ENCODE measurements at regions not wholly inside any gene's neighbourhood (a gene's known extent, or its start where the extent isn't known, plus 50 kb on each side); places are given as distances from the start of the nearest gene placed in this dataset.

- no peak for DNase-seq
- no peaks in the 10 kb centered on the region for H3K4me1 Mint-ChIP-seq
- H3K4me3 Mint-ChIP-seq, result no peak overlapping the region
- no peaks in the 10 kb centered on the region for H3K36me3 Mint-ChIP-seq (ENCODE audit: low read depth)
- peaks cover 6% of the 10 kb centered on the region for H3K27me3 Mint-ChIP-seq
- intact Hi-C loops (cut with micrococcal nuclease), result no loop called here
- no peak overlapping the region for H3K27ac Mint-ChIP-seq
- H3K9me3 Mint-ChIP-seq, result no peaks in the 10 kb centered on the region
These were observed 109.6 kb upstream of the TMCO5A start for GRCh38 chr15:37824717-37825382.

DNA sequence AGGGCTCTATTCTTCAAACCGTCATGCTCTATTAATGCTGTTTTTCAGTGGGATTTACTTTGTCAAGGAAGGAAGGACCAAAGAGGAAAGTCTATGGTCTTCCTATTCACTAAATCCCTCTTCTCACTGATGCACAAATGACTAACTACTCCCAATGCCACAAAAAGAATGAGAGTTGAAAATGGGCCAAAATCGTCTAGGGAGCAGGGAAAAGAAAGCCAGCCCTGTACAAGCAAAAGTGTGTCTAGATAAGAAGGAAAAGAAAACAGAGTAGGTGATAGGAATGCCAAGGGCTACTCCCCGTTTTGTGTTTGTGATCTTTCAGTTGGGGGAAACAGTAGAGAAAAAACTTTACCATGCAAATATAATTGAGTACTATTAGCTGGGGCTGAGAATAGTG lies 97.2 kb upstream of the TMCO5A start:
- Mint-ChIP-seq H3K9me3 (peaks cover 4% of the 10 kb centered on the region), H3K27me3 (peaks cover 2% of the 10 kb centered on the region), H3K27ac (no peak overlapping the region), H3K4me3 (no peak overlapping the region), H3K36me3 (ENCODE audit: low read depth) (no peaks in the 10 kb centered on the region), H3K4me1 (no peaks in the 10 kb centered on the region)
- intact Hi-C loops (cut with micrococcal nuclease), result no loop called here
- no peak for DNase-seq

DNA sequence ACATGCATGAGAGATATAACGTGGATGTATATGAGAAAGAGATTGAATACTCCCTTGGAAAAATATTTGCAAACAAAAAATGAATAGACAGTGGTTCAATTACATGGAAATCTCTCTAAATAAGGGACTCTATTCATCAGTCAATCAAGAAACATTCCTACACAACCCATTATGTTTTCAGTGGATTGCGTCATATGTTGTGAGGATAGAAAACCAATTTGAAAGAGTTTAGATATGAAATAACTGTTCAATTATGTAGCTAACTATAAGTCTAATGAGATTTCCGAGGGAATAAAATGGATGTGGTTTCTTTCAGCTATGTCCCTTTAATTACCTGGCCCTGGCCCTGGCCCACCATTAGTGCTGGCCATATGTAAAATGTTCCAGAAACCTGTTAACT lies 86.7 kb upstream of the TMCO5A start:
- Mint-ChIP-seq H3K4me1 (no peaks in the 10 kb centered on the region), H3K27ac (no peak overlapping the region), H3K36me3 (ENCODE audit: low read depth) (no peaks in the 10 kb centered on the region), H3K27me3 (no peaks in the 10 kb centered on the region), H3K4me3 (no peak overlapping the region), H3K9me3 (peaks cover 4% of the 10 kb centered on the region)
- intact Hi-C loops (cut with micrococcal nuclease), result no loop called here
- DNase-seq, result no peak

DNA sequence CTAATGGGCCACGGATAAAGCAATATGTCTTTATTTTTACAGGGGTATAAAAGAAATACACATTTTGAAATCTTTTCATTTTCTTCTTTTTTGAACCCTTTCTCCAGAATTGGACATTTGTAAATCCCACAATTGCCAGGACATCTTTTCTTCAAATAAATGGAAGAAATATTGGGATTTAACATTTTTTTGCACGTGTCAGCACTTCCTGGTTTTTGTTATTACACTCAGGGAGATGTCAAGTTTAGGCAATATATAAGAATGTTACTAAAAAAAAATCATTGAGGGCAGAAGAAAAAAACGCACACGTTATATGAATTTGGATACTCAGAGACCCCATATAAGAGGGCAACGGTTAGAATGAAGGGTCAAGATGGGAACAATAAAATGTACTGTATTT lies 78.3 kb upstream of the TMCO5A start:
- no peaks in the 10 kb centered on the region for H3K9me3 Mint-ChIP-seq
- intact Hi-C loops (cut with micrococcal nuclease), result no loop called here
- no peaks in the 10 kb centered on the region for H3K27me3 Mint-ChIP-seq
- H3K4me3 Mint-ChIP-seq, result no peak overlapping the region
- no peak overlapping the region for H3K27ac Mint-ChIP-seq
- H3K4me1 Mint-ChIP-seq, result no peaks in the 10 kb centered on the region
- no peak for DNase-seq
- no peaks in the 10 kb centered on the region for H3K36me3 Mint-ChIP-seq (ENCODE audit: low read depth)

DNA sequence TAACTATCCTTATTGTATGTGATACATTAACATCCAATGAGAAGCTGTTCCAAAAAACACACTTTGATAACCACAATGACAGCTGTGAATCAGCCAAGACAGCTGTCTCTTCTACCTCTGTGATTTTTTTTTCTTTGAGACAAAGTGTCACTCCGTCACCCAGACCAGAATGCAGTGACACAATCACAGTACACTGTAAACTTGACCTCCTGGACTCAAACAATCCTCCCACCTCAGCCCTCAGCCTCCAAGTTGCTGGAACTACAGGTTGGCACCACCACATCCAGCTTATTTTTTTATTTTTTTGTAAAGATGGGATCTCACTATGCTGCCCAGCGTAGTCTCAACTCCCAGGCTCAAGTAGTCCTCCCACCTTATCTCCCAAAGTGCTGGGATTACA lies 73.5 kb upstream of the TMCO5A start:
- H3K36me3 Mint-ChIP-seq (ENCODE audit: low read depth), result no peaks in the 10 kb centered on the region
- H3K4me3 Mint-ChIP-seq, result no peak overlapping the region
- no peak overlapping the region for H3K27ac Mint-ChIP-seq
- intact Hi-C loops (cut with micrococcal nuclease), result no loop called here
- H3K27me3 Mint-ChIP-seq, result no peaks in the 10 kb centered on the region
- DNase-seq, result no peak
- H3K9me3 Mint-ChIP-seq, result peaks cover 11% of the 10 kb centered on the region
- H3K4me1 Mint-ChIP-seq, result no peaks in the 10 kb centered on the region

DNA sequence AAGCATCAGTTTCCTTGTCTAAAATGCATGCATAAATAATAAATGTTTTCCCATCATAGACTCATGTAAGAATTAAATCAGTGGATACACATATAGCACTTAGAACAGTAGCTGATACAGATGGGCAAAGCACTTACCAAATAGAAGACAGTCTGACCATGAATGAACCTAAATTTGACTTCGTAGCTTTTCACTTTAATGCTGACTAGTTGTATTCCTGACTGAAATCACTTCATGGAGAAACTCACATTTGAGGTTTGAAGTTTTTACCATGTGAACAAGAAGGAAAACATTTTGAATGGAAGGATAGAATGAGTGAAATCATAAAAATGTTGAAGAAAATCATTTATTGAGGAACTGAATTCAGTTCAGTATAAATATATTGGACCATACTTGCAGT lies 68.8 kb upstream of the TMCO5A start:
- no peaks in the 10 kb centered on the region for H3K4me1 Mint-ChIP-seq
- no peak overlapping the region for H3K27ac Mint-ChIP-seq
- H3K27me3 Mint-ChIP-seq, result no peaks in the 10 kb centered on the region
- no peak overlapping the region for H3K4me3 Mint-ChIP-seq
- peaks cover 11% of the 10 kb centered on the region for H3K9me3 Mint-ChIP-seq
- intact Hi-C loops (cut with micrococcal nuclease), result no loop called here
- no peak for DNase-seq
- no peaks in the 10 kb centered on the region for H3K36me3 Mint-ChIP-seq (ENCODE audit: low read depth)

GRCh38 chr15:37870711-37871110 lies 63.7 kb upstream of the TMCO5A start:
- Mint-ChIP-seq H3K9me3 (no peaks in the 10 kb centered on the region), H3K27me3 (no peaks in the 10 kb centered on the region), H3K36me3 (ENCODE audit: low read depth) (no peaks in the 10 kb centered on the region), H3K27ac (no peak overlapping the region), H3K4me3 (no peak overlapping the region), H3K4me1 (no peaks in the 10 kb centered on the region)
- intact Hi-C loops (cut with micrococcal nuclease), result no loop called here
- no peak for DNase-seq

- Mint-ChIP-seq H3K27me3 (no peaks in the 10 kb centered on the region), H3K4me1 (no peaks in the 10 kb centered on the region), H3K27ac (no peak overlapping the region), H3K4me3 (no peak overlapping the region), H3K36me3 (ENCODE audit: low read depth) (no peaks in the 10 kb centered on the region), H3K9me3 (no peaks in the 10 kb centered on the region)
- DNase-seq, result no peak
- intact Hi-C loops (cut with micrococcal nuclease), result no loop called here
These were observed 61.8 kb upstream of the TMCO5A start for GRCh38 chr15:37872661-37873060.

GRCh38 chr15:37873336-37873735 lies 61.1 kb upstream of the TMCO5A start:
- no peaks in the 10 kb centered on the region for H3K9me3 Mint-ChIP-seq
- H3K27ac Mint-ChIP-seq, result no peak overlapping the region
- H3K36me3 Mint-ChIP-seq (ENCODE audit: low read depth), result no peaks in the 10 kb centered on the region
- H3K27me3 Mint-ChIP-seq, result no peaks in the 10 kb centered on the region
- no peak overlapping the region for H3K4me3 Mint-ChIP-seq
- no peak for DNase-seq
- H3K4me1 Mint-ChIP-seq, result no peaks in the 10 kb centered on the region
- intact Hi-C loops (cut with micrococcal nuclease), result no loop called here

GRCh38 chr15:37876900-37877299 lies 57.5 kb upstream of the TMCO5A start:
- H3K4me3 Mint-ChIP-seq, result no peak overlapping the region
- no peak for DNase-seq
- H3K4me1 Mint-ChIP-seq, result no peaks in the 10 kb centered on the region
- H3K27me3 Mint-ChIP-seq, result peaks cover 7% of the 10 kb centered on the region
- intact Hi-C loops (cut with micrococcal nuclease), result no loop called here
- H3K27ac Mint-ChIP-seq, result no peak overlapping the region
- no peaks in the 10 kb centered on the region for H3K9me3 Mint-ChIP-seq
- no peaks in the 10 kb centered on the region for H3K36me3 Mint-ChIP-seq (ENCODE audit: low read depth)

DNA sequence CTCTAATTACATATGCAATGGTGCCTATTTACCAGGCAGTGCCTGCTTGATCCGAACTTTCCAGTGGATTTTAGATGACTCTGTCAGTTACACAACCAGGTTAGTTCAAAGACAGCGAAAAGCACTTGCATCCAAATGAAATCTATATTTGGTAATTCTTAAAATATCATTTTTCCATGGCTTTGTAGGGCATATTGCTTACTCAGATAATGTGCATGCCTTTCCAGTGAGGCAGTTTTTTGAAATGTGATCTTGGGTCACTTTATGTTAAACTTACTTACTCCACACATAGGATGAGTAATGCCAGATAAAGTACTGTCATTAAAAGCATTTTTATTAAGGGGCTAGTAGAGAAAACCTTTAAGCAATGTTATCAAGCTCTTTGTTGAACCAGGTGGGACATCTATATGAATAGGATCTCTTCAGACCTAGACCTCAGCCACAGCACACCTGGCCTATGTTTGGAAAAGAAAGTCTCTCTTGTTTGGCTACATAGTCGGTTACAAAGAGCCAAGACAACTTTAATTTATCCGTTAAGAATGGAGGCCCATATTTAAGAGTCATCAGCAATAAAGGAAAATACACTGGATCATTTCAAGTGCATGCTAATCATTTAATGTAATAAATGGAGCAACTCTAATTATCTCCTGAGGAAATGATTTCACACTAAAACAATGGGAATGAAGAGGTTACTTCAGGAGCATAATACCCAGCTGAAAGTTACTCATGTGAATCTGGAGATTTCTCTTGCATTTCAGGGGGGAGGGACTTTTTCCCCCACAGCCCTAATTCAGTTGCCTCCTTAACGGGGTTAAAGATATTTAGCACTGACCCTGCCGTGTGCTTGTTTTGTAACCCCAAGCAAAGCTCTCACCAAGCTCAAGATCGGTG lies 56.3 kb upstream of the TMCO5A start:
- H3K4me3 Mint-ChIP-seq, result no peak overlapping the region
- H3K27me3 Mint-ChIP-seq, result peaks cover 7% of the 10 kb centered on the region
- no peak for DNase-seq
- H3K4me1 Mint-ChIP-seq, result no peaks in the 10 kb centered on the region
- no peak overlapping the region for H3K27ac Mint-ChIP-seq
- no peaks in the 10 kb centered on the region for H3K36me3 Mint-ChIP-seq (ENCODE audit: low read depth)
- intact Hi-C loops (cut with micrococcal nuclease), result no loop called here
- no peaks in the 10 kb centered on the region for H3K9me3 Mint-ChIP-seq

DNA sequence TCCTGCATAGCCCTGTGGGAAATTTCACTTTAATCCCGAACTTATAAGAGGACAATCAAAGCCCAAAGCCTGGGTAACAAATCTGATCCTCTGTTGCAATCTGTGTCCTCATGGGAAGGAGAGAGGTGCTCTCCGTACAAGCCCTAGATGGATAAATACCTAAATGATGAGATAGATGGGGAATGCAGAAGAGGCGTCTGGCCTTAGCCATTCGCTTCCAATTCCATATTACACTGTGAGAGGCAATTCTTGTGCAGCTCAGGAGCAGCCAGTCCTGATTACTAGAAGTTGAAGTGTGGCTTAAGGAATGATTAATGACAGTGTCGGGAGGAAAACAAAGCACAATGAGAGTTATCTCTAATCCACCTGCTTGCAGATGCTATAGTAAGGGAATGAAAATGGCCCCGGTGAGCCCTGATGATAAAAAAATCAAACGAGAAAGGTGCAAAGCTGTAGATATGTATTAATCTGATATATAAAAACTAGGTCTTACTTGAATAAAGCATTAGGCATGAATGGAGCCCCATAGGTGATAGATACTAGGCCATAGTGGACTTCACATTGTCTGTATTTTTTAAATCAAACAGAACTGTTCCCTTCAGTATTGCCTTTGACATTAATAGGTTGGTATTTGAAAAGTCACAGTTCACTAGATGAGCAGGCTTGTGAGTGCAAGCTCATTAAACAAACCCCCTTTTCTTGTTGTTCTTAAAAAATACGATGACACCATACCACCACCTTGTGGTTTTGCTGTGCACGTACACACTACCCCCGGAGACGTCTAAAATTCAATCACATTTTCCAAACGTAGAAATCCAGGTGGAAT lies 54.2 kb upstream of the TMCO5A start:
- intact Hi-C loops (cut with micrococcal nuclease), result loop anchor here (5.0 to 10.0 kb wide), 2 partner anchors 995 to 1378 kb away; no protein-coding TSS in a partner anchor
- Mint-ChIP-seq H3K4me3 (no peak overlapping the region), H3K36me3 (ENCODE audit: low read depth) (no peaks in the 10 kb centered on the region), H3K4me1 (no peaks in the 10 kb centered on the region), H3K27ac (no peak overlapping the region), H3K27me3 (peaks cover 7% of the 10 kb centered on the region), H3K9me3 (no peaks in the 10 kb centered on the region)
- peak; percentile 54 for DNase-seq

- no peaks in the 10 kb centered on the region for H3K36me3 Mint-ChIP-seq (ENCODE audit: low read depth)
- intact Hi-C loops (cut with micrococcal nuclease), result loop anchor here (5.0 to 10.0 kb wide), 2 partner anchors 996 to 1378 kb away; no protein-coding TSS in a partner anchor
- no peak overlapping the region for H3K4me3 Mint-ChIP-seq
- no peaks in the 10 kb centered on the region for H3K4me1 Mint-ChIP-seq
- no peak for DNase-seq
- peaks cover 7% of the 10 kb centered on the region for H3K27me3 Mint-ChIP-seq
- no peak overlapping the region for H3K27ac Mint-ChIP-seq
- no peaks in the 10 kb centered on the region for H3K9me3 Mint-ChIP-seq
These were observed 53.6 kb upstream of the TMCO5A start for GRCh38 chr15:37880835-37881153.

Data from activated CD4-positive, alpha-beta T cell treated with anti-CD3 and anti-CD28 coated beads, Interleukin-2, amount 10 ng/mL, durations not matched to agents 24 days and 14 days (primary cell).